Natural killer cell (primary cell): ENCODE measurements at regions not wholly inside any gene's neighbourhood (a gene's known extent, or its start where the extent isn't known, plus 50 kb on each side); places are given as distances from the start of the nearest gene placed in this dataset.
A peak's percentile ranks its signal among the peaks of the same experiment; 100 is the strongest.

Experiments
- ATAC-seq, 3 donors: fragments of 150-1000 bp in 2 of 3; fragments of 200-7000 bp in 1 of 3; cut with Tn5 transposase; 1 replicate in 1 of 3; 2 replicates in 2 of 3; pipeline ENCODE4 v1.10.0; 2021; ENCODE audit warnings: mild to moderate bottlenecking in 2 of 3, moderate library complexity in 2 of 3
- DNase-seq, 2 donors: peaks; one replicate each; pipeline versions ENCODE4 v3.0.0 to v3.0.0-alpha.2; 2013 to 2021; ENCODE audit warnings: mixed read lengths in 1 of 2
- H3K27ac ChIP-seq: one replicate; pipeline ENCODE4 v1.5.1; 2013; ENCODE audit warnings: mild to moderate bottlenecking, low read length
- H3K27me3 ChIP-seq: one replicate; pipeline ENCODE4 v1.6.1; 2013; ENCODE audit warnings: low read length; ENCODE audit not compliant: control insufficient read depth, insufficient read depth
- H3K36me3 ChIP-seq: one replicate; pipeline ENCODE4 v1.6.1; 2013; ENCODE audit warnings: low read length; ENCODE audit not compliant: control insufficient read depth, insufficient read depth
- H3K4me1 ChIP-seq: one replicate; pipeline ENCODE4 v1.6.1; 2013; ENCODE audit warnings: low read length; ENCODE audit not compliant: control insufficient read depth, insufficient read depth
- H3K4me3 ChIP-seq: one replicate; pipeline ENCODE4 v1.5.1; 2013; ENCODE audit warnings: low read length
- H3K9me3 ChIP-seq: one replicate; pipeline ENCODE4 v1.6.1; 2013; ENCODE audit warnings: low read length; ENCODE audit not compliant: control insufficient read depth, insufficient read depth
- H3K27ac Mint-ChIP-seq, 2 donors: one replicate each; pipeline ENCODE4 v1.8.0; 2022; ENCODE audit warnings: mild to moderate bottlenecking in 2 of 2, mixed read lengths in 2 of 2, moderate library complexity in 1 of 2
- H3K27me3 Mint-ChIP-seq, 2 donors: one replicate each; pipeline ENCODE4 v1.8.0; 2022; ENCODE audit warnings: low read depth in 2 of 2, mixed read lengths in 2 of 2
- H3K36me3 Mint-ChIP-seq: one replicate; pipeline ENCODE4 v1.8.0; 2022; ENCODE audit warnings: mixed read lengths
- H3K4me1 Mint-ChIP-seq, 2 donors: one replicate each; pipeline ENCODE4 v1.8.0; 2022; ENCODE audit warnings: mixed read lengths in 2 of 2
- H3K4me3 Mint-ChIP-seq: one replicate; pipeline ENCODE4 v1.8.0; 2022; ENCODE audit warnings: mild to moderate bottlenecking, moderate library complexity, mixed read lengths
- H3K9me3 Mint-ChIP-seq, 2 donors: one replicate each; pipeline ENCODE4 v1.8.0; 2022; ENCODE audit warnings: mixed read lengths in 2 of 2
- CTCF ChIP-seq: fragments of 200-600 bp; IDR thresholded peaks from one replicate; pipeline ENCODE4 v1.8.0; 2022; ENCODE audit warnings: antibody characterized with exemption
- WGBS: methylation state at CpG from one replicate; pipeline ENCODE4 v1.1.7; 2013; ENCODE audit warnings: missing lambda C conversion rate; ENCODE audit not compliant: insufficient coverage; 5-methylcytosine and 5-hydroxymethylcytosine counted together
- intact Hi-C: fragments of 100-400 bp; cut with micrococcal nuclease; formaldehyde crosslinking; loops from one replicate; pipeline ENCODE4 v1.14.2; 2022

- TF ChIP-seq CTCF = no peak
- Mint-ChIP-seq H3K4me1 (peaks cover 11 to 13% of the 10 kb centered on the region in 2 donors), H3K27me3 (peaks cover 31 to 50% of the 10 kb centered on the region in 2 donors), H3K36me3 (no peaks in the 10 kb centered on the region), H3K4me3 (no peak overlapping the region), H3K9me3 (no peaks in the 10 kb centered on the region), H3K27ac (no peak overlapping the region)
- Histone ChIP-seq H3K27me3 (peaks cover 2% of the 10 kb centered on the region), H3K4me3 (no peak overlapping the region), H3K4me1 (peaks cover 9% of the 10 kb centered on the region), H3K9me3 (no peaks in the 10 kb centered on the region), H3K27ac (no peak overlapping the region), H3K36me3 (no peaks in the 10 kb centered on the region)
- WGBS = 74% methylated on average over 8 of the region's 8 CpGs
- no peak for DNase-seq
- intact Hi-C loops = no loop called here
- ATAC-seq = peak in 1 of 3 donors; percentile 21
Measured at GRCh38 chr16:79325226-79325945, 275.2 kb downstream of the MAF start.

GRCh38 chr16:79320956-79321355 is 279.6 kb downstream of the MAF start:
- WGBS = 87% methylated on average over 5 of the region's 6 CpGs
- no peak for ATAC-seq
- peaks cover 4% of the 10 kb centered on the region for H3K4me1 ChIP-seq
- no peaks in the 10 kb centered on the region for H3K36me3 ChIP-seq
- no peak overlapping the region for H3K27ac Mint-ChIP-seq
- peaks cover 2% of the 10 kb centered on the region for H3K27me3 ChIP-seq
- peaks cover 0 to 8% of the 10 kb centered on the region in 2 donors for H3K4me1 Mint-ChIP-seq
- DNase-seq = no peak
- no peak for TF ChIP-seq CTCF
- H3K27ac ChIP-seq = no peak overlapping the region
- intact Hi-C loops = no loop called here
- no peaks in the 10 kb centered on the region for H3K9me3 ChIP-seq
- H3K27me3 Mint-ChIP-seq = peaks cover 48 to 50% of the 10 kb centered on the region in 2 donors
- no peak overlapping the region for H3K4me3 Mint-ChIP-seq
- H3K4me3 ChIP-seq = no peak overlapping the region
- H3K9me3 Mint-ChIP-seq = no peaks in the 10 kb centered on the region
- no peaks in the 10 kb centered on the region for H3K36me3 Mint-ChIP-seq

- H3K27me3 ChIP-seq = peaks cover 2% of the 10 kb centered on the region
- TF ChIP-seq CTCF = no peak
- H3K27ac ChIP-seq = no peak overlapping the region
- H3K36me3 ChIP-seq = no peaks in the 10 kb centered on the region
- no peak for ATAC-seq
- Mint-ChIP-seq H3K36me3 (no peaks in the 10 kb centered on the region), H3K27ac (no peak overlapping the region), H3K4me3 (no peak overlapping the region), H3K27me3 (peaks cover 39 to 47% of the 10 kb centered on the region in 2 donors), H3K9me3 (no peaks in the 10 kb centered on the region), H3K4me1 (peaks cover 0 to 13% of the 10 kb centered on the region in 2 donors)
- no peaks in the 10 kb centered on the region for H3K9me3 ChIP-seq
- 94% methylated on average over 4 of the region's 4 CpGs for WGBS
- intact Hi-C loops = no loop called here
- H3K4me1 ChIP-seq = peaks cover 4% of the 10 kb centered on the region
- no peak for DNase-seq
- no peak overlapping the region for H3K4me3 ChIP-seq
Measured at GRCh38 chr16:79318143-79318899, 282.2 kb downstream of the MAF start.
